Ectodermal cell (in vitro differentiated cells): ENCODE measurements at regions not wholly inside any gene's neighbourhood (a gene's known extent, or its start where the extent isn't known, plus 50 kb on each side); places are given as distances from the start of the nearest gene placed in this dataset.

ENCODE experiments used
- H3K27ac ChIP-seq: 2 replicates; pipeline ENCODE4 v1.7.0; 2013; ENCODE audit warnings: mild to moderate bottlenecking, low read depth, low read length; ENCODE audit not compliant: insufficient read depth, poor library complexity, severe bottlenecking
- H3K27me3 ChIP-seq: 2 replicates; pipeline ENCODE4 v1.7.0; 2013; ENCODE audit warnings: mild to moderate bottlenecking, low read length; ENCODE audit not compliant: insufficient read depth, control insufficient read depth, poor library complexity, severe bottlenecking
- H3K36me3 ChIP-seq: one replicate; pipeline ENCODE4 v1.7.0; 2013; ENCODE audit warnings: low read length; ENCODE audit not compliant: control insufficient read depth, insufficient read depth
- H3K4me1 ChIP-seq: one replicate; pipeline ENCODE4 v1.7.0; 2013; ENCODE audit warnings: low read length; ENCODE audit not compliant: control insufficient read depth, insufficient read depth
- H3K4me3 ChIP-seq: 2 replicates; pipeline ENCODE4 v1.7.0; 2013; ENCODE audit warnings: low read depth, low read length, control low read depth; ENCODE audit not compliant: insufficient read depth
- H3K9me3 ChIP-seq: 2 replicates; pipeline ENCODE4 v1.7.0; 2013; ENCODE audit warnings: mild to moderate bottlenecking, low read length, moderate library complexity; ENCODE audit not compliant: control insufficient read depth
- WGBS, 2 experiments: methylation state at CpG; one replicate each; pipeline ENCODE4 v1.1.7; 2013; ENCODE audit warnings: missing lambda C conversion rate in 2 of 2; 5-methylcytosine and 5-hydroxymethylcytosine counted together

DNA sequence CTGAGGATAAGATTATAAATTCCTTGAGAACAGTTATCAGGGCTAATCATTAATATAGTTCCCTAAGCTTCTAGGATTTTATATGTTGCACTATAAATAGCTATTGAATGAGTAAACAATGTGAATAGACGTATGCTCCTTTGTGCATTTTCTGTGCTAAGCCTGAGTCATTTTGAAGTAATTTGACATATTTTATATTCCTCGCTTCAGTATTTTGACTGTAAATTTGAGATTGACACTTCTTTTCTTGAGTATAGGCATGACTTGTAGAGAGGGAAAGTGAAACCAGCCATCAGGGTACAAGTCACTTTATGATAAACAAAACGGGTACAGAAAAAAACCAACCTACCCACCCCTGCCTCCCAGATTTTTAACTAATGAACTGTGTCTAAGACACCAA lies 367.7 kb upstream of the PRR16 start:
- Histone ChIP-seq H3K27ac (no peak overlapping the region), H3K9me3 (no peaks in the 10 kb centered on the region), H3K4me3 (no peak overlapping the region), H3K4me1 (no peaks in the 10 kb centered on the region), H3K36me3 (no peaks in the 10 kb centered on the region), H3K27me3 (no peaks in the 10 kb centered on the region)
- WGBS, 2 experiments = 90 to 95% methylated on average over 3 of the region's 3 CpGs

GRCh38 chr5:120098426-120098825 lies 365.7 kb upstream of the PRR16 start:
- no peaks in the 10 kb centered on the region for H3K9me3 ChIP-seq
- H3K4me3 ChIP-seq = no peak overlapping the region
- H3K36me3 ChIP-seq = no peaks in the 10 kb centered on the region
- no peak overlapping the region for H3K27ac ChIP-seq
- H3K4me1 ChIP-seq = no peaks in the 10 kb centered on the region
- H3K27me3 ChIP-seq = no peaks in the 10 kb centered on the region
- WGBS, 2 experiments = 96 to 98% methylated on average over 4 of the region's 4 CpGs

GRCh38 chr5:120098902-120099535 lies 365.1 kb upstream of the PRR16 start:
- Histone ChIP-seq H3K36me3 (no peaks in the 10 kb centered on the region), H3K4me1 (no peaks in the 10 kb centered on the region), H3K4me3 (no peak overlapping the region), H3K27ac (no peak overlapping the region), H3K27me3 (no peaks in the 10 kb centered on the region), H3K9me3 (no peaks in the 10 kb centered on the region)
- 86 to 89% methylated on average over 4 to 5 of the region's 5 CpGs for WGBS, 2 experiments

DNA sequence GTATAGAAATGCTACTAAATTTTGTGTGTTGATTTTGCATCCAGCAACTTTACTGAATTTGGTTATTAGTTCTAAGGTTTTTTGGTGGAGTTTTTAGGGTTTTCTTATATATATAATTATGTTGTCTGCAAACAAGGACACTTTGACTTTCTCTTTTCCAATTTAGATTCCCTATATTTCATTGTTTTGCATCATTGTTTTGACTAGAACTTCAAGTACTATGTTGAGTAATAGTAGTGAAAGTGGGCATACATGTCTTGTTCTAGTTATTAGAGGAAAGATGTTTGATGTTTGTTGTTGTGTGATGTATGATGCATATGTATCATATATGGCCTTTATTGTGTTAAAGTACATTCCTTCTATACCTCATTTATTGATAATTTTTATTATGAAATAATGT lies 362.3 kb upstream of the PRR16 start:
- no peak overlapping the region for H3K27ac ChIP-seq

DNA sequence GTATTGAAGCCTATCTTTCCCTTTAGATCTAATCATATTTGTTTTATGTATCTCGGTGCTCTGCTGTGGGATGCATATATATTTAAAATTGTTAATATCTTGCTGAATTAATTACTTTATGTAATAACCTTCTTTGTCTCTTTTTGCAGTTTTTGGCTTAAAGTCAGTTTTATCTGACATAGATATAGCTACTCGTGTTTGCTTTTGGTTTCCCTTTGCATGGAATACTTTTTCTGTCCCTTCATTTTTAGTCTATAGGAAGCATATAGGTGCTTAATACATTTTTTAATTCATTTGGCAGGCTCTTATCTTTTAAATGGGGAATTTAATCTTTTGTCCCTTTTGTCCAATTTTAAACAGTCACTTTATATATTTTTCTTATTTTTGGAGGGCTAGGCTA lies 360.6 kb upstream of the PRR16 start:
- Histone ChIP-seq H3K9me3 (no peaks in the 10 kb centered on the region), H3K4me3 (no peak overlapping the region), H3K27me3 (no peaks in the 10 kb centered on the region), H3K36me3 (no peaks in the 10 kb centered on the region), H3K27ac (no peak overlapping the region), H3K4me1 (no peaks in the 10 kb centered on the region)
- 80% methylated on average over 2 of the region's 2 CpGs; no CpG with 5 or more reads in 1 of the 2 experiments for WGBS, 2 experiments

More for the DNA sequence above, 362.3 kb upstream of the PRR16 start:
- Histone ChIP-seq H3K9me3 (no peaks in the 10 kb centered on the region), H3K36me3 (no peaks in the 10 kb centered on the region), H3K4me1 (no peaks in the 10 kb centered on the region), H3K27me3 (no peaks in the 10 kb centered on the region), H3K4me3 (no peak overlapping the region)

GRCh38 chr5:120106912-120107525 lies 357.1 kb upstream of the PRR16 start:
- Histone ChIP-seq H3K4me3 (no peak overlapping the region), H3K27me3 (no peaks in the 10 kb centered on the region), H3K4me1 (no peaks in the 10 kb centered on the region), H3K36me3 (no peaks in the 10 kb centered on the region), H3K9me3 (no peaks in the 10 kb centered on the region), H3K27ac (no peak overlapping the region)
- WGBS, 2 experiments = 79 to 88% methylated on average over 1 of the region's 1 CpG

DNA sequence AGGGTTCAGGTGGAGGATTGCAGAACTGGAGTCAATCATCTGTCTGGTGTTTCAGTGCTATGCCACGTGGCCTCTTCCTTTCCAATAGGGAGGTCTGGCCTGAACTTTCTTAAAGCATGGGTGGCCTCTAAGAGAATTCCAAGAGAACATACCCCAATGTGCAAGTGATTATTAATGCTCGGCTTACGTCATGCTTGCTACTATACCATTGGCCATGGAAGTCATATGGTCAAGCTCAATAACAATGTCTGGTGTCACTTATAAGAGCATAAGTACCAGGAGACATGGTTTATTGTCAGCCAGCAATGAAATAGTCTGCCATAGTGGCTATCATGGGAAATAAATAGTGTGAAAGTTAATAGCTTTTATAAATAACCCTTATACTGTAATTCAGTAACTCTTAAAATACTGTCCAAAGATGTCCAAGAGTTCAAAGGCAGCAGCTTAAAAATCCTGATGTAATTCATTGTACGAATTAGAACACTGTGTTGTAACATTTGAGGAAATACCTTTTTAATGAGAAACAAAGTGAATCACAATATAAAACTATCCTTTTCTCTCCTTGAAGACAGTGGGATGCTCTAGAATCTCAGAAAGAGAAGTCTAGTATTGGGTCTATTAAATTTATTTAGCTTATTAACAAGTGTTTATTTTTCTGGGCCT lies 355.4 kb upstream of the PRR16 start:
- Histone ChIP-seq H3K4me1 (no peaks in the 10 kb centered on the region), H3K9me3 (no peaks in the 10 kb centered on the region), H3K4me3 (no peak overlapping the region), H3K27me3 (no peaks in the 10 kb centered on the region), H3K27ac (no peak overlapping the region), H3K36me3 (no peaks in the 10 kb centered on the region)
- WGBS, 2 experiments = 92 to 93% methylated on average over 3 of the region's 4 CpGs

- Histone ChIP-seq H3K27me3 (no peaks in the 10 kb centered on the region), H3K4me1 (no peaks in the 10 kb centered on the region), H3K27ac (no peak overlapping the region), H3K36me3 (no peaks in the 10 kb centered on the region), H3K4me3 (no peak overlapping the region), H3K9me3 (no peaks in the 10 kb centered on the region)
Observed at GRCh38 chr5:120122703-120123102, 341.4 kb upstream of the PRR16 start.

GRCh38 chr5:120124031-120124430 lies 340.1 kb upstream of the PRR16 start:
- Histone ChIP-seq H3K27ac (no peak overlapping the region), H3K4me3 (no peak overlapping the region), H3K36me3 (no peaks in the 10 kb centered on the region), H3K4me1 (no peaks in the 10 kb centered on the region), H3K9me3 (no peaks in the 10 kb centered on the region), H3K27me3 (no peaks in the 10 kb centered on the region)
- 77 to 95% methylated on average over 1 of the region's 1 CpG for WGBS, 2 experiments

- no peak overlapping the region for H3K4me3 ChIP-seq
- no peak overlapping the region for H3K27ac ChIP-seq
- no peaks in the 10 kb centered on the region for H3K36me3 ChIP-seq
- H3K4me1 ChIP-seq = no peaks in the 10 kb centered on the region
- no peaks in the 10 kb centered on the region for H3K27me3 ChIP-seq
- no peaks in the 10 kb centered on the region for H3K9me3 ChIP-seq
- 85 to 100% methylated on average over 1 to 2 of the region's 2 CpGs for WGBS, 2 experiments
Observed at GRCh38 chr5:120124961-120125360, 339.1 kb upstream of the PRR16 start.
